ENCODE measurements at regions not wholly inside any gene's neighbourhood (a gene's known extent, or its start where the extent isn't known, plus 50 kb on each side); places are given as distances from the start of the nearest gene placed in this dataset.

- no peak for DNase-seq
Observed at GRCh38 chr10:36354633-36355032, 712.5 kb upstream of the FZD8 start.

DNA sequence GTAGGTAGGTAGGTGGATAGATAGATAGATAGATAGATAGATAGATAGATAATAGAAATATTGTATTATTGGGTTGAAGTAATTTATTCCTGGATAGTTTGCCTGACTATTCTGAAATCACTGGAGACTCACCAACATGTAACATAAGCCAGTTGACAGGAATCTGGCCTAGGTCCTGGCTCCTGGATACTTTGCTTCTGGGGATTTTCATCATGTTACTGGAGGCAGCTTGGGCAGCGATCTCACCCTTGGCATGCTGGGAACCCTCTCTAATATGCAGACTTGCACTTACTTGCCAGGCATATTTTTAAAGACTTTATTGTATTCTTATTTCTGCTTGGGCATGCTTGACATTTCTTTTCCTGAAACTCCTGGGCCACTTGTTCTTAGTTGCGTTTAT lies 709.1 kb upstream of the FZD8 start:
- peak in 1 of 2 experiments; percentile 11 for DNase-seq

DNA sequence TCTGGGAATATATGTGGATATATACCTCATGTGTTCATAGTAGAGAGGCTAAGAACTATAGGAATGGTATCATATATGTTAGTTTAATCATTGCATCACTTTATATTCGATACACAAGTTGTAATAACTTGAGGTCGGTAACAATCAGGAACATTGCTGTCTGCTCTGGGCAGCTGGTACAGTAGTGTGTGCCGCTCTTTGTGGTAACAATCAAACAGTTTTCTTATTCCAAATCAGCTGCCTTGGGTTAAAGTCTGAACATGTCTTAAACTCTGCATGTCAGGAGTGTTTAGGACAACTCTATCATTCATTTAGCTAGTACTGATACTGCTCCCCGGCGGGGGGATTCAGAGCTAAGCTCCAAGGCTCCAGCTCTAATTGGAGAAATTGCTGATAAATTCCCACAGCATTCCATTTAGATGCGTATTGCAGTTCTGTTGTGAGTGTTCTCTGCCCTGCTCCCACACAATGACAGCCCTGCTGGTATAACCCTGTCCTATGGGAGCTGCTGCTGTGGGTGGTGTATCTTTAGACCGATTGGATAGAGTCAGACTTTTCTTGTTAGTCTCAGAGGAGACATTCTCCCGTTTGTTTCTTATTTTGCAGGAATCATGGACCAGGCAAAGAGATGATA lies 707.5 kb upstream of the FZD8 start:
- no peak for DNase-seq

DNA sequence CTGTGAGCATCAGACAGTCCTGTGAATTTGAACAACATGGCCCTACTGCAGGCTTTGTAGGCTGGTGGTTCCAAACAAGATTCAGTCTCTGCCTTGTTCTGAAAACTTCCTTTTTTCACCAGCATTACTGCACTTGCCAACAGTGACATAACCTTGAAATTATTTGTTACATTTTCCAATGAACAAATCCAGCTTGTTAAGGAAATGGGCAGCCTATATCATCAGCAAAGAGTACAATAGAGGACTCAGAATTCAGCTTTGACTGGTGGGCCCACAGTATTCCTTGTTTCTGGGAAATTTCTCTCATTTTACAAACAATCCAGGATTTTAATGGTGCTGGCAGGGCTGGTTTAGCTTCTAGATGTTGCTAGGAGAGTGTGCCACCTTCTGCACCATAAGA lies 703.7 kb upstream of the FZD8 start:
- no peak for DNase-seq

GRCh38 chr10:36345175-36345533 lies 703.1 kb upstream of the FZD8 start:
- no peak for DNase-seq

DNA sequence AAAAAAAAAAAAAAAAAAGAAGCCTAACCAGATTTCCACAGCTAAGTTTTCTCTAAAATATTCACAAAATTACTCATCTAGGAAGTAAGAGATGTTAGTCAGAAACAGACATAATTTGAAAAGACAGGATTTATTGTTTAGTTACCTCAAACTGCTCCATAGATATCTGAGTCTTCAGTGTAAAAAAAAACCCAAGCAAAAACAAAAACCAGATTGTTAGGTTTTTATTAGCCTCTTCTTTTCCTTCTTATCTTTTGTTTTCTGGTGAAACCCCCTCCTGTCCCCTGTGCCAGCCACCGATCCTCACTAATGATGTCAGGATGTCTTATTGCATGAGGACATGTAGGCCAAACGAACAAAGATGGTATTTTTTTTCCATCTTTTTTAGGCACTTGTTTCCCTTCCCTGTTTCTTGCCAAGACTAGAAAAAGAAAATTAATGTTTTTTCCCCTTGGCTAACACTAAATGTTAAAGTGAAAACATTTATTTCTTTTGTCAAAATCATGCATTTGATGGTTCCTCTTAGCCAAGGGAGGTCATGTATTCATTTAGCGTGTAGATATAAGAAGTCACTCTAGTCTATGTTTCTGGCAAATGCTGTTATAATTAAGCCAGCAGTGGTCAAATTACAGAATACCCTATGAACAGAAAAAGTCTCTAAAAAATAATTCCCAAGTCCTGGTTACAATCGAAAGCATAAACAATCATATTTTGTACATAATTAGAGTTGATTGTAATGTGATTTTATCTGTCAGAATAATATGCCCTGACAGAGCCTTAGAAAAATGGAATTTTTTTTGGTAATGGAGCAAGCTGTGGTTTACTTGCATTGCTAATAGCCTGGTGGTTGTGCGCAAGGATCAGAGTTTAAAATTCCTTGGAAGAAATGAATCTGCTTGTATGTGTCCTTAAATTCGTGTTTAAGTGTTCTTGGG lies 702.4 kb upstream of the FZD8 start:
- DNase-seq = no peak

DNA sequence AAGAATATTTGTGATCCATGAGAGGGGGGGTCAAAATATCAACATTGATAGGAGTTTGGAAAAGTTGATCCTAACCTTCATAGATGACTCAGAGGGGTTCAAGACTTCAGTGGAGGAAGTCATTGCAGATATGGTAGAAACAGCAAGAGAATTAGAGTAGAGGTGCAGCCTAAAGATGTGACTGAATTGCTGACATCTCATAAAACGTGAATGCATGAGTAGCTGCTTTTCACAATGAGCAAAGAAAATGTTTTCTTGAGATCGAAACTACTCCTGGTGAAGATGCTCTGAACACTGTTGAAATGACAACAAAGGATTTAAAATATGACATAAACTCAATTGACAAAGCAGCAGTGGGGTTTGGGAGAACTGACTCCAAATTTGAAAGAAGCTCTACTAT lies 700.7 kb upstream of the FZD8 start:
- no peak for DNase-seq

- DNase-seq = no peak
Observed at GRCh38 chr10:36341471-36341870, 699.4 kb upstream of the FZD8 start.

DNA sequence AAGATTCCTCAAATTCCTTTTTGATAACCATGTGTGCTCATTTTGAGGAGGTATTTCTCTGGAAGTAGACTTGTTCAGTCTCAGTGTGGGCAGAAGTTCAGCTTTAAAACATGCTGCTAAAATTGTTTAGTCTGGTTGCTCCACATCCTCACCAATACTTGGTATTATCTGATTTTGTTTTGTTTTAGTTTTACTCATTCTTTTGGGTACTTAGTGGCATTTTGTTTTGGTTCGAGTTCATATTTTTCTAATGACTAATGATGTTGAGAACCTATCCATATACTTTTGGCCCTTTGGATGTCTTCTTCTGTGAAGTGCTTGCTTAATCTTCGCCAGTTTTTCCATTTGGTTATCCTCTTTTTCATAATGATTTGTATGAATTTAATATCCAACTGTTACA lies 694.2 kb upstream of the FZD8 start:
- no peak for DNase-seq

GRCh38 chr10:36333446-36333845 lies 691.4 kb upstream of the FZD8 start:
- no peak for DNase-seq

DNA sequence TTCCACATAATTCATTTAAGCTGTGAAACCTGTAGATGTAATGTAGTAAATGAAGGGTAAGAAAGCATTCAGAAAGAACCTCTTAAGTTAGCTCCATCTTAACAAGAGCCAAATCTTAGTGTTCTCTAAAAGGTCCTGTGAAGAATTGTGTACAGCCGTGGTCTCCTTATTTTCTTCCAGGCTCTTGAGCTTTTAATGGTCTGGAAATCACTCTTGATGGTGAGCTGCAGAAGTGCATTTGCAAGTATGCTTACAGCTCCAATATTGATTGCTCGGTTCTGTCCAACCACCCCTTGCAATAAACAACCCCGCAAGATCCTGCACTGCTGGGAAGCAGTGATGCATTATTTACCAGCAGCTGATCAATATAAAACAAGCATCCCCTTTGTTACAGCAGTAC lies 690.8 kb upstream of the FZD8 start:
- no peak for DNase-seq

DNA sequence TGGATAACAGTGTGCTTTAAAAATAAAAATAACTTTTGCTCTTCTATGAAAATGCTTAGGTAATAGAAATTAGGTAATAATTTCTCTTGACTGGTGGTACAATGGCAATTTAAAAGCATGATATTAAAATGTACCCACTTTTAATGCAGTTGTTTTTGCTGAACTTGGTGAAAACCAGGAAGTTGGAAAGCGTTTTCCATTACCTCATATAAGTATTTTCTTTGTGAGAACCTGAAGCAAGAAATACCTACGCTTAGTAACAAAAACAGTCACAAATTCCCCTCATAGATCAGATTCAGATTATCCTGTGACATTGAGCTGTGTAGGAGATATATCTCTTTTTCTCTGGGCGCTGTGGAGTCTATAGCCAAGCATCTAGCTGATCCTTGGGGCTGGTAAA lies 689.0 kb upstream of the FZD8 start:
- DNase-seq = no peak

GRCh38 chr10:36325815-36326214 lies 683.7 kb upstream of the FZD8 start:
- DNase-seq = no peak

GRCh38 chr10:36324831-36325230 lies 682.7 kb upstream of the FZD8 start:
- no peak for DNase-seq

- no peak for DNase-seq
Observed at GRCh38 chr10:36313142-36313541, 671.0 kb upstream of the FZD8 start.

DNA sequence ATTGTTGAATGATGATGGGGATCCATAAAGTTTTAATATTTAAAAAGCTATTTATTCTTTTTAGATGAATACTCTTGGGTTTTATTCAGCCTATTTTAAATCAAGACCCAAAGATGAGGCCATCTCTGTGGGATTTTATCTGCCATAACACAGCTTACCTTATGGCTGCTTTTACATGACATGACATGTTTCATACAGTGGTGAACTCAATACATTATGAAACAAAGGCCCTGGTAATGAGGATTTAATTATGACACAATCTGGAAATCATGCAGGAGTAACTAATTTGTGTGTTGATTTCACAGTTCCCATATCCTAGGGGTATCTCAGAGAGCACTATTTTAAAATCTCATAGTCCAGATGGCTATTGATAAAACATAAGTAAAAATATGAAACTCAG lies 661.8 kb upstream of the FZD8 start:
- no peak for DNase-seq

DNA sequence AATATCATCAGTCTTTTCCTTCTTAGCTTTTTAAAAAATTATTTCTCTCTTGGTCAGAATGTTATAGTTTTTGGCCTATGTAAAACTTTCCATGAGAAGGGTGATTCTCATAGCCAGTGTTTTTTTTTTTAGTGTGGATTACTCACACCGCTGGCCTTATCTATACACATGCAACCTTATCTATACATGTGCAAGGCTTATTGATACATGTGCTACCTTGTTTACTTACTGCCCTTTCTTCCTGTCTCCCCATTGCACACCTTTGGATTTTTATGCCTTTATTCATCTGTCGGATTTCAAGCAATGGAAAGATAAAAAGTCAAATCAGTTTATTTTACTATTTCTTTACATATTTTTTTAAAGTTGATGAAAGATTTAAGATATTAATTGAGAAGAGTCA lies 660.0 kb upstream of the FZD8 start:
- DNase-seq = no peak

DNA sequence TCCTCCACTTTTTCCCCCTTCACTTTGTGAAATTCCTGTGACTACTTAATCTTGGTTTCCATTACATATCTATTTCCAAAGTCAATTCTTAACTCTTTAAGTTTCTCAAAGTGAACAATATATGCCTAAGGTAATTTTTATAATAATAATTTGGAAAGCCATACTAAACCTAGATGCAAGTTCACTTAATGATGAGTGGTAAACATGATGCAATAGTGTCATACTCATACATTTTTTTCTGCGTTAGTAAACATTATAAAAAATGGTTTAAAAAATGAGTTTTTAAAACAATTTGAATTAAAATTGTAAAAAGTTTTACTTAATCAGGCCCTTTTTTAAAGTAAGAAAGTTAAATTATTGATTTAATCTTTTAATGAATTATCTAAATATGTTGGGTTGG lies 659.4 kb upstream of the FZD8 start:
- DNase-seq = no peak

GRCh38 chr10:36301139-36301538 lies 659.0 kb upstream of the FZD8 start:
- DNase-seq = no peak

GRCh38 chr10:36283827-36284226 lies 641.7 kb upstream of the FZD8 start:
- DNase-seq = no peak

GRCh38 chr10:36281831-36282331 lies 639.8 kb upstream of the FZD8 start:
- no peak for DNase-seq

DNA sequence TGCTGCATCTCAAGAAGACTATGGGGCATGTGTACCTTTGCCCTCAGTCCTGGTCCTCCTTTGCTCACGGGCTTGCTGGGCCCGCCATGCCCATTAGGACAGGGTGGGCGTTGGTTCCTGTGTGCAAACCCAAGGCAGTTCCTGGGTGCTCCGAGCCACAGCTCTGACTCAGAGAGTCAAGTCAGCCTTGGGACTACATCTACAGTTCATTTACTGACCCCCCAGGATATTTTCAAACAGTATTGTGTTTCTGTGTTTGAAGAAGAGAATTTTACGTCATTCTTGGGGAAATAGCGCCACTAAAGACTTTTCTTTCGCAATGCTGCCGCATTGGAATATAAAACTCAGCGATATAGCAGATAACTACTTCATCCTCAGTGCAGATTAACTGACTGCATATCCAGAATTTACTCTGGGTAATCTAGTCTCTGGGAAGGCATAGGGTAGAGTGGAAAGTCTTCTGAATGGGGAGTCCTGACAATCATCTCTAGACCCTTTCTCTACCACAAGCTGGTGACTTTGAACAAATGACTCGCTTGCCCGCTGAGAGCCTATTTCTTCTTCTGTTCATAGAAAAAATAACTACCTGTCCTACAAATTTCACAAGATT lies 638.9 kb upstream of the FZD8 start:
- no peak for DNase-seq

- no peak for DNase-seq
Observed at GRCh38 chr10:36280321-36280741, 638.2 kb upstream of the FZD8 start.

- no peak for DNase-seq
Observed at GRCh38 chr10:36278176-36278575, 636.1 kb upstream of the FZD8 start.
